AG04449 (cell line): ENCODE measurements at regions not wholly inside any gene's neighbourhood (a gene's known extent, or its start where the extent isn't known, plus 50 kb on each side); places are given as distances from the start of the nearest gene placed in this dataset.

ENCODE experiments used
- CTCF ChIA-PET: fragments of 350-600 bp; formaldehyde crosslinking; extraction: SDS; loops from one replicate; lab custom pipeline; 2021; ENCODE audit warnings: antibody characterized with exemption; lab: Yijun Ruan, JAX
- POLR2A ChIA-PET: fragments of 400-600, 350-600 bp; formaldehyde crosslinking; extraction: SDS; loops from one replicate; lab custom pipeline; 2020; ENCODE audit warnings: antibody characterized with exemption, inconsistent platforms; lab: Yijun Ruan, JAX
- DNase-seq: peaks from one replicate; pipeline ENCODE4 v3.0.0-alpha.2; 2010; ENCODE audit warnings: low read depth, low spot score
- H3K4me3 ChIP-seq: 2 replicates; pipeline ENCODE4 v1.5.1; 2011; ENCODE audit warnings: low read depth, mild to moderate bottlenecking, control low read depth, low read length
- CTCF ChIP-seq: IDR thresholded peaks from one replicate; pipeline ENCODE4 v1.5.1; 2011; ENCODE audit warnings: mild to moderate bottlenecking, moderate library complexity, low read length, control low read depth, inconsistent platforms; ENCODE audit not compliant: insufficient read depth; ENCODE audit errors: missing control alignments

- POLR2A ChIA-PET: no interaction called here
- H3K4me3 ChIP-seq: no peak overlapping the region
- DNase-seq: no peak
- no peak for TF ChIP-seq CTCF
- CTCF ChIA-PET: no interaction called here
These were observed 380.1 kb downstream of the FRK start for GRCh38 chr6:115680621-115681020.

GRCh38 chr6:115677198-115677597, 383.5 kb downstream of the FRK start:
- no peak overlapping the region for H3K4me3 ChIP-seq
- ChIA-PET CTCF (no interaction called here), POLR2A (no interaction called here)
- no peak for DNase-seq
- TF ChIP-seq CTCF: no peak

GRCh38 chr6:115675443-115675842, 385.2 kb downstream of the FRK start:
- H3K4me3 ChIP-seq: no peak overlapping the region
- DNase-seq: no peak
- TF ChIP-seq CTCF: no peak
- POLR2A ChIA-PET: no interaction called here
- CTCF ChIA-PET: no interaction called here

GRCh38 chr6:115668781-115669180, 391.9 kb downstream of the FRK start:
- no peak overlapping the region for H3K4me3 ChIP-seq
- no peak for TF ChIP-seq CTCF
- DNase-seq: no peak
- POLR2A ChIA-PET: no interaction called here
- CTCF ChIA-PET: no interaction called here

GRCh38 chr6:115668211-115668610, 392.5 kb downstream of the FRK start:
- ChIA-PET CTCF (no interaction called here), POLR2A (no interaction called here)
- DNase-seq: no peak
- no peak overlapping the region for H3K4me3 ChIP-seq
- TF ChIP-seq CTCF: no peak

- no peak for DNase-seq
- CTCF ChIA-PET: no interaction called here
- H3K4me3 ChIP-seq: no peak overlapping the region
- POLR2A ChIA-PET: no interaction called here
- no peak for TF ChIP-seq CTCF
These were observed 393.1 kb downstream of the FRK start for GRCh38 chr6:115667478-115668026.
